SK-N-SH (cell line): ENCODE measurements at regions not wholly inside any gene's neighbourhood (a gene's known extent, or its start where the extent isn't known, plus 50 kb on each side); places are given as distances from the start of the nearest gene placed in this dataset.

ENCODE experiments used
- CTCF ChIA-PET: fragments of 300-600, 350-600 bp; formaldehyde crosslinking; extraction: SDS; loops from one replicate; lab custom pipeline; 2021; lab: Yijun Ruan, JAX
- POLR2A ChIA-PET: fragments of 350-600 bp; sonication (Branson Sonifier 250); formaldehyde crosslinking; extraction: SDS; loops from one replicate; lab custom pipeline; 2020; ENCODE audit warnings: antibody characterized with exemption, inconsistent platforms; lab: Yijun Ruan, JAX
- DNase-seq: peaks from one replicate; pipeline ENCODE4 v3.0.0; 2012
- H2AFZ ChIP-seq: fragments of 200-600 bp; sonication (generic); 2 replicates; pipeline ENCODE4 v1.8.1; 2016; ENCODE audit warnings: antibody characterized with exemption, mild to moderate bottlenecking, low read depth
- H3F3A ChIP-seq: fragments of 200-600 bp; sonication (generic); replicated peaks from 2 replicates; pipeline ENCODE3; 2016; ENCODE audit warnings: antibody characterized with exemption, mild to moderate bottlenecking; ENCODE audit not compliant: insufficient read depth
- H3K27ac ChIP-seq, 2 experiments: fragments of 200-500 bp in 1 of 2; fragments of 200-600 bp in 1 of 2; sonication (Bioruptor generic) in 1 of 2; sonication (generic), shearing (Covaris generic) in 1 of 2; 2 replicates each; pipeline versions ENCODE4 v1.5.1 to v1.6.1; 2014 to 2016; ENCODE audit warnings: low read depth in 2 of 2, inconsistent platforms in 1 of 2, low read length in 1 of 2, mild to moderate bottlenecking in 1 of 2, mixed read lengths in 1 of 2
- H3K27me3 ChIP-seq: fragments of 200-600 bp; sonication (generic), shearing (Covaris generic); 2 replicates; pipeline ENCODE4 v1.6.1; 2016; ENCODE audit warnings: mixed run types; ENCODE audit not compliant: insufficient read depth
- H3K36me3 ChIP-seq, 2 experiments: fragments of 200-500 bp in 1 of 2; fragments of 200-600 bp in 1 of 2; sonication (Bioruptor generic) in 1 of 2; sonication (generic) in 1 of 2; replicated peaks in 1 of 2; 2 replicates each; pipeline versions ENCODE3 to v1.5.1; 2014 to 2016; ENCODE audit warnings: low read length in 1 of 2, mild to moderate bottlenecking in 1 of 2; ENCODE audit not compliant: insufficient read depth in 2 of 2, control insufficient read depth in 1 of 2
- H3K4me1 ChIP-seq, 2 experiments: fragments of 200-500 bp in 1 of 2; fragments of 200-600 bp in 1 of 2; sonication (Bioruptor generic) in 1 of 2; sonication (generic), shearing (Covaris generic) in 1 of 2; 2 replicates each; pipeline versions ENCODE4 v1.5.1 to v1.6.1; 2014 to 2016; ENCODE audit warnings: low read depth in 1 of 2, low read length in 1 of 2, mixed run types in 1 of 2; ENCODE audit not compliant: insufficient read depth in 2 of 2, control insufficient read depth in 1 of 2
- H3K4me2 ChIP-seq: fragments of 200-600 bp; sonication (generic), shearing (Covaris generic); 2 replicates; pipeline ENCODE4 v1.6.1; 2017; ENCODE audit warnings: mixed run types
- H3K4me3 ChIP-seq, 2 experiments: fragments of 200-500 bp in 1 of 2; fragments of 200-600 bp in 1 of 2; sonication (Bioruptor generic) in 1 of 2; sonication (generic), shearing (Covaris generic) in 1 of 2; 2 replicates each; pipeline versions ENCODE4 v1.5.1 to v1.8.1; 2014 to 2016; ENCODE audit warnings: low read depth in 2 of 2, inconsistent platforms in 1 of 2, low read length in 1 of 2, mild to moderate bottlenecking in 1 of 2, mixed read lengths in 1 of 2, moderate library complexity in 1 of 2
- H3K79me2 ChIP-seq: fragments of 200-600 bp; sonication (generic); 2 replicates; pipeline ENCODE4 v1.8.1; 2017; ENCODE audit warnings: mild to moderate bottlenecking; ENCODE audit not compliant: insufficient read depth
- H3K9ac ChIP-seq: fragments of 200-600 bp; sonication (generic); 2 replicates; pipeline ENCODE4 v1.6.1; 2017; ENCODE audit warnings: mixed run types
- H3K9me2 ChIP-seq: fragments of 200-600 bp; sonication (generic); 2 replicates; pipeline ENCODE4 v1.6.1; 2017; ENCODE audit warnings: mixed run types
- H3K9me3 ChIP-seq: fragments of 200-600 bp; sonication (generic); 2 replicates; pipeline ENCODE4 v1.6.1; 2017; ENCODE audit warnings: mixed run types, mild to moderate bottlenecking, moderate library complexity
- H4K20me1 ChIP-seq: fragments of 200-600 bp; sonication (generic); 2 replicates; pipeline ENCODE4 v1.6.1; 2017; ENCODE audit warnings: mild to moderate bottlenecking, mixed run types; ENCODE audit not compliant: insufficient read depth
- CHD2 ChIP-seq: fragments of 150-350 bp; IDR thresholded peaks from 2 replicates; pipeline ENCODE4 v1.6.1; 2018; ENCODE audit warnings: low read length; ENCODE audit not compliant: partially characterized antibody
- ELF1 ChIP-seq: IDR thresholded peaks from 2 replicates; pipeline ENCODE4 v1.4.0; 2012
- EP300 ChIP-seq, 2 experiments: IDR thresholded peaks; 2 replicates each; pipeline versions ENCODE4 v1.4.0 to v1.6.1; 2012; ENCODE audit warnings: borderline replicate concordance in 1 of 2, low read depth in 1 of 2, low read length in 1 of 2
- FOSL2 ChIP-seq: IDR thresholded peaks from 2 replicates; pipeline ENCODE4 v1.4.0; 2012; ENCODE audit warnings: low read depth, mild to moderate bottlenecking, moderate library complexity, borderline replicate concordance
- FOXM1 ChIP-seq: IDR thresholded peaks from 2 replicates; pipeline ENCODE4 v1.4.0; 2012; ENCODE audit warnings: low read depth, mild to moderate bottlenecking
- GATA2 ChIP-seq: sonication (generic); formaldehyde crosslinking; IDR thresholded peaks from 2 replicates; pipeline ENCODE4 v1.5.0; 2020; ENCODE audit warnings: mild to moderate bottlenecking, missing genetic modification reagents
- MXI1 ChIP-seq: IDR thresholded peaks from 2 replicates; pipeline ENCODE4 v1.6.1; 2012; ENCODE audit warnings: mild to moderate bottlenecking, low read depth, low read length, improper control_type of control experiment
- NFIC ChIP-seq: IDR thresholded peaks from 2 replicates; pipeline ENCODE4 v1.4.0; 2012; ENCODE audit warnings: borderline replicate concordance
- PBX3 ChIP-seq: IDR thresholded peaks from 2 replicates; pipeline ENCODE4; 2012
- POLR2AphosphoS5 ChIP-seq: IDR thresholded peaks from 2 replicates; pipeline ENCODE4 v1.6.1; 2012; ENCODE audit warnings: low read depth, low read length
- RAD21 ChIP-seq: IDR thresholded peaks from 2 replicates; pipeline ENCODE4 v1.6.1; 2012; ENCODE audit warnings: mild to moderate bottlenecking, low read length
- RCOR1 ChIP-seq: fragments of 150-350 bp; IDR thresholded peaks from 2 replicates; pipeline ENCODE4 v1.6.1; 2017; ENCODE audit warnings: antibody characterized with exemption, low read length
- RFX5 ChIP-seq: IDR thresholded peaks from 2 replicates; pipeline ENCODE4 v1.6.1; 2012; ENCODE audit warnings: mild to moderate bottlenecking, improper control_type of control experiment, low read length
- SIN3A ChIP-seq: IDR thresholded peaks from 2 replicates; pipeline ENCODE4 v1.6.1; 2012; ENCODE audit warnings: low read depth, mild to moderate bottlenecking, low read length, moderate library complexity, borderline replicate concordance
- TAF1 ChIP-seq: IDR thresholded peaks from 2 replicates; pipeline ENCODE4 v1.6.1; 2012; ENCODE audit warnings: low read depth, mild to moderate bottlenecking, low read length, moderate library complexity, borderline replicate concordance
- TCF12 ChIP-seq: IDR thresholded peaks from 2 replicates; pipeline ENCODE4 v1.4.0; 2012
- YY1 ChIP-seq: IDR thresholded peaks from 2 replicates; pipeline ENCODE4 v1.4.0; 2012; ENCODE audit warnings: low read depth, mild to moderate bottlenecking
- WGBS: methylation state at CpG from one replicate; pipeline ENCODE4 v1.1.6; 2017; ENCODE audit warnings: low lambda C conversion rate; 5-methylcytosine and 5-hydroxymethylcytosine counted together
- TF ChIP-seq, protein P1 (sequence below): fragments of 150-350 bp; IDR thresholded peaks from 2 replicates; pipeline ENCODE4 v1.6.1; 2017; ENCODE audit warnings: antibody characterized with exemption, low read length, low read depth, borderline replicate concordance
- TF ChIP-seq, protein P2 (sequence below): fragments of 200-600 bp; sonication (generic); IDR thresholded peaks from 2 replicates; pipeline ENCODE4 v1.6.1; 2017; ENCODE audit warnings: antibody characterized with exemption, mild to moderate bottlenecking, moderate library complexity

- TF ChIP-seq, protein P1, sequence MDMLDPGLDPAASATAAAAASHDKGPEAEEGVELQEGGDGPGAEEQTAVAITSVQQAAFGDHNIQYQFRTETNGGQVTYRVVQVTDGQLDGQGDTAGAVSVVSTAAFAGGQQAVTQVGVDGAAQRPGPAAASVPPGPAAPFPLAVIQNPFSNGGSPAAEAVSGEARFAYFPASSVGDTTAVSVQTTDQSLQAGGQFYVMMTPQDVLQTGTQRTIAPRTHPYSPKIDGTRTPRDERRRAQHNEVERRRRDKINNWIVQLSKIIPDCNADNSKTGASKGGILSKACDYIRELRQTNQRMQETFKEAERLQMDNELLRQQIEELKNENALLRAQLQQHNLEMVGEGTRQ, result no peak
- TF ChIP-seq TAF1 (no peak), RCOR1 (no peak), EP300 (IDR thresholded peaks at IDR 0.05; ENCODE audit: borderline replicate concordance in 1 of 2, low read depth in 1 of 2, low read length in 1 of 2) (peak in 1 of 2 experiments; percentile 18; a peak in 1 of 4 replicates), GATA2 (peak; percentile 44; the same call in 1 of the 2 replicates), NFIC (no peak)
- Histone ChIP-seq H3K4me3 (no peak overlapping the region), H3K27ac (peak overlapping the region in 1 of 2 experiments; percentile 67; a peak in 2 of 4 replicates), H3K36me3 (no peaks in the 10 kb centered on the region), H3K4me2 (0 out of 2 replicates have a peak overlapping the region, but pooled peaks have one; percentile 15), H3K4me1 (peaks cover 0 to 5% of the 10 kb centered on the region in 2 experiments; a peak in 1 of 4 replicates), H3K79me2 (no peaks in the 10 kb centered on the region), H3K9ac (no peak overlapping the region), H3K27me3 (no peaks in the 10 kb centered on the region), H2AFZ (no peak overlapping the region), H3F3A (no peaks in the 10 kb centered on the region), H3K9me3 (no peaks in the 10 kb centered on the region), H4K20me1 (no peaks in the 10 kb centered on the region), H3K9me2 (no peaks in the 10 kb centered on the region)
- peak; percentile 21 for DNase-seq
- ChIA-PET POLR2A (no interaction called here), CTCF (no interaction called here)
- 4% methylated on average over 5 of the region's 5 CpGs for WGBS
These were observed 309.6 kb upstream of the DDX53 start for GRCh38 chrX:22690116-22690515.

DNA sequence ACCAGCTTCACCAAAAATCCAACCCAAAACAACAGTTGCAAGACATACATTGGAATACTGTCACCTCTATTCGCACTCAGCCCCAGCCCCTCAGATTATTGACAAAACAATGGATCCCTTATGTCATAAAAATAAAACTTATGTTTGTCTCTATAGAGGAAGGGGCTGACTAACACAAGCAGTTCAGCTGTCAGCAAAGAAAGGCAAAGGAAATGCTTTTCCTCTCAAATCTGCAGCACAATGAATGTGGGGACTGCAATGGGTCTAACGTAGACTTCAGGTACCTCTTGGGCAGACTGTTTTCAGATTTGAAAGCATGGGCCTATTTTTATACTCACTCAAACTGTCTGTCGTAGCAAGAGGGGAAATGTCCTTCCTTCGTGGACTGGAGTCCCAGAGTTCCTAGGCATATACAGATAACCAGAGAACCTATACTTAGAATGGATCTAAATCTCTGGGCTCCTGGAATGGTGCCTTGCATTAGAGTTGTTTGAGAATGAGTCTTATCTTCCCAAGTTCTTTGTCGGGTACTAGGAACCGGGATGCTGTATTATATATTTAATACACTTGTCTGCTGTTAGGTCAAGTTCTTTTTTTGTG is 307.7 kb upstream of the DDX53 start:
- Histone ChIP-seq H3K9me2 (no peaks in the 10 kb centered on the region), H3K79me2 (no peaks in the 10 kb centered on the region), H3F3A (no peaks in the 10 kb centered on the region), H3K4me3 (no peak overlapping the region), H3K27me3 (no peaks in the 10 kb centered on the region), H3K4me2 (no peak overlapping the region), H3K27ac (no peak overlapping the region), H4K20me1 (no peaks in the 10 kb centered on the region), H3K9ac (no peak overlapping the region), H3K9me3 (no peaks in the 10 kb centered on the region), H3K36me3 (no peaks in the 10 kb centered on the region), H3K4me1 (peaks cover 0 to 2% of the 10 kb centered on the region in 2 experiments; a peak in 1 of 4 replicates), H2AFZ (no peak overlapping the region)
- no peak for TF ChIP-seq FOXM1
- no peak for TF ChIP-seq YY1
- no peak for TF ChIP-seq RCOR1
- ChIA-PET CTCF (interaction anchor here (1.5 kb wide), 1 partner anchor 56 kb away, joined by 4 read pairs; no protein-coding TSS in a partner anchor), POLR2A (no interaction called here)
- WGBS, result 19% methylated on average over 6 of the region's 6 CpGs
- DNase-seq, result no peak

DNA sequence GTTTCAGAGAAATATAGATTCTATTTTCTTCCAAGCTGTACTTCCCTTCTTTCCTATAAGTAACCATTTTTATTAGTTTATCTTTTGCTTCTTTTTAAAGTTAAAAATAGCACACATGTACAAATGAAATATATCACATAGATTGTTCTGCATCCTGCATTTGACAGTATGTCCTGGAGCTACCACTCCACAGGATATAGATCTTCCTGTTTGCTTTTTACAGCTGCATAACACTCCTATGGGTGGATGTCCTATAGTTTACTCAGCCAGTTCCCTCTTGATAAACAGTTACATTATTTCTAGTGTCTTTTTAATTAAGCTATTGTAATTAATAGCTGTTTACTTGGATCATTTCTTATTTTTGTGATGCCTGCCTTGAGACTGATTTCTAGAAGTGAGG is 301.6 kb upstream of the DDX53 start:
- H3K9me3 ChIP-seq, result no peaks in the 10 kb centered on the region
- H3K79me2 ChIP-seq, result no peaks in the 10 kb centered on the region
- peaks cover 5% of the 10 kb centered on the region for H3F3A ChIP-seq
- H4K20me1 ChIP-seq, result no peaks in the 10 kb centered on the region
- ChIA-PET CTCF (no interaction called here), POLR2A (no interaction called here)
- H3K4me2 ChIP-seq, result no peak overlapping the region
- H3K27me3 ChIP-seq, result no peaks in the 10 kb centered on the region
- no peaks in the 10 kb centered on the region for H3K4me1 ChIP-seq
- no peaks in the 10 kb centered on the region for H3K36me3 ChIP-seq
- H3K27ac ChIP-seq, result no peak overlapping the region
- H3K9me2 ChIP-seq, result 0 out of 2 replicates have a peak, but pooled peaks cover 3% of the 10 kb centered on the region
- H3K9ac ChIP-seq, result no peak overlapping the region
- H3K4me3 ChIP-seq, result no peak overlapping the region
- no peak overlapping the region for H2AFZ ChIP-seq
- DNase-seq, result no peak
- TF ChIP-seq, protein P2, sequence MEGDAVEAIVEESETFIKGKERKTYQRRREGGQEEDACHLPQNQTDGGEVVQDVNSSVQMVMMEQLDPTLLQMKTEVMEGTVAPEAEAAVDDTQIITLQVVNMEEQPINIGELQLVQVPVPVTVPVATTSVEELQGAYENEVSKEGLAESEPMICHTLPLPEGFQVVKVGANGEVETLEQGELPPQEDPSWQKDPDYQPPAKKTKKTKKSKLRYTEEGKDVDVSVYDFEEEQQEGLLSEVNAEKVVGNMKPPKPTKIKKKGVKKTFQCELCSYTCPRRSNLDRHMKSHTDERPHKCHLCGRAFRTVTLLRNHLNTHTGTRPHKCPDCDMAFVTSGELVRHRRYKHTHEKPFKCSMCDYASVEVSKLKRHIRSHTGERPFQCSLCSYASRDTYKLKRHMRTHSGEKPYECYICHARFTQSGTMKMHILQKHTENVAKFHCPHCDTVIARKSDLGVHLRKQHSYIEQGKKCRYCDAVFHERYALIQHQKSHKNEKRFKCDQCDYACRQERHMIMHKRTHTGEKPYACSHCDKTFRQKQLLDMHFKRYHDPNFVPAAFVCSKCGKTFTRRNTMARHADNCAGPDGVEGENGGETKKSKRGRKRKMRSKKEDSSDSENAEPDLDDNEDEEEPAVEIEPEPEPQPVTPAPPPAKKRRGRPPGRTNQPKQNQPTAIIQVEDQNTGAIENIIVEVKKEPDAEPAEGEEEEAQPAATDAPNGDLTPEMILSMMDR, result no peak
- no peak for TF ChIP-seq PBX3
- TF ChIP-seq CHD2, result no peak
- no peak for TF ChIP-seq ELF1
- TF ChIP-seq FOSL2, result no peak
- no peak for TF ChIP-seq POLR2AphosphoS5
- TF ChIP-seq FOXM1, result no peak
- no peak for TF ChIP-seq RAD21
- no peak for TF ChIP-seq TCF12
- TF ChIP-seq, protein P1, result no peak
- no peak for TF ChIP-seq RFX5
- TF ChIP-seq SIN3A, result no peak
- TF ChIP-seq MXI1, result no peak
